NCI-H128 (cell line): ENCODE measurements at regions not wholly inside any gene's neighbourhood (a gene's known extent, or its start where the extent isn't known, plus 50 kb on each side); places are given as distances from the start of the nearest gene placed in this dataset.
A peak's percentile ranks its signal among the peaks of the same experiment; 100 is the strongest.
"Not testable (repeated sequence)": the region's sequence is repeated elsewhere in the genome, so short reads cannot be mapped to it uniquely, and the experiment has no call there.

Experiments used
- DNase-seq: peaks from one replicate; lab custom pipeline; 2025; ENCODE audit not compliant: unreplicated experiment; lab: John Stamatoyannopoulos, UW

DNA sequence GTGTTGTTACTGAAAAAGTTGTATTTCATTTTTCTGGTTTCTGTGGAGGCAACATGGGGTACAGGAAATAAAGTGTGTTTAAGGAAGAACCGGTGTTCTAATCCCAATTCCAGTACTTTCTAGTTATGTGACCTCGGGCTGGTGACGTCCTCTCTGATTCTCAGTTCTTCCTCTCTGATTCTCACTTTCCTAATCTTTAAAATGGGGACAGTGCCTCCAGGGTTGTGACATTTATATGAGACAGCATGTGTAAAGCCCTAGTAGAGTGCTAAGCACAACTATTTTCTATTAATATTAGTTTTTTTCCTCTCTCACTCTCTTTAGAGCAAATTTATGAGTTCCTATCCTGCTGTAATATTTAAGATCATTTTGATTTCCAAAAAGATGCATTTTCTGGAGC is 50.9 kb upstream of the PTPDC1 start:
- DNase-seq = no peak

DNA sequence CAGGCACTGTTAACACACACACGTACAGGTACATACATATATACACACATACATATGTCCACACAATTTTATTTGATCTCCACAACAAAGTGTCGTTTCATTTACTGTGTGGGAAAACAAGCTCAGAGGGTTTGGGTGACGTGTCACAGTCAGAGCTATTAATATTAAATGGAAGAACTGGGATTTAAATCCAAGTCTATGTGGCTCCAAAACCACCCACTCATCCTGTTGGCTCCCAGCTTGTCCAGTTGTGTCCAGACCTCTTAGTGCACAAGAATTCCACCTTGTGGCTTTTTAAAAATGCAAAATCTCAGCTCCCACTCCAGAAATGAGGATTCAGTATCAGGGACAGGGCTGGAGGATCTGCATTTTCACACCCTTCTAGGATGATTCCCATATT is 52.3 kb upstream of the PTPDC1 start:
- DNase-seq = no peak

- no peak for DNase-seq
Observed at GRCh38 chr9:94031380-94031779, 52.9 kb upstream of the PTPDC1 start.

- DNase-seq = peak; percentile 76
Observed at GRCh38 chr9:94030318-94031179, 53.7 kb upstream of the PTPDC1 start.

DNA sequence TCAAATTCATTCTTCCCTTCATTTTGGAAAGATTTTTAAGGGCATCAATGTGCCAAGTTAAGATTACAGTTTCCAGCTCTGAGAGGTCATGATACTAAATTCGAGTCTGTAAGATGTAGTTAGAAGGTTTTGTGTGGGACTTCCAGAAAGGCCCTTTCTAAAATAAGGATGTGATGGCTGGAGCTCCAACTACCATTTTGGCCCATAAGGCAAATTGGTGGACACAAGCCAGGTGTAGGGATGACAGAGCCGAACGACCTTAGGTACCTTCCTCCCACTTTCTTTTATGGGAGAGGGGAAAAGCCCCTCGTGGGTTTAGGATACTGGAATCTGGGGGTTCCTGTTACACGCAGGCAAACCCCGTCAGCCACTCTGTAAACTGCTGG is 54.3 kb upstream of the PTPDC1 start:
- DNase-seq = no peak

DNA sequence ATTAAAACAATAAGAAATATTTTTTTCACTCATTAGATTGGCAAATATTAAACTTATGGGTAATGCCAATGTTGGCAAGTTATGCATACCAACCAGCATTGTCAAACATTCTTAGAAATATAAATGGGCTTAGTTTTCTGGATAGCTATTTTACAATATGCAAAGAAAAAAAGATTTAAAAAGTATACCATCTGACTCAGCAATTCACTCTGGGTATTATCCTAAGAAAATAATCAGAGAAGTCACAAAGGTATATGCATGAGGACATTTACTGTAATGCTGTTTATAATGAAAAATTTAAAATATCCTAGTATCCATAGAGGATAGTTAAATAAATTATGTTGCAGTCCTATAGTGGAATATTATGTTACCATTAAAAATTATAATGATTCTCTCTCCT is 57.4 kb upstream of the PTPDC1 start:
- no peak for DNase-seq

DNA sequence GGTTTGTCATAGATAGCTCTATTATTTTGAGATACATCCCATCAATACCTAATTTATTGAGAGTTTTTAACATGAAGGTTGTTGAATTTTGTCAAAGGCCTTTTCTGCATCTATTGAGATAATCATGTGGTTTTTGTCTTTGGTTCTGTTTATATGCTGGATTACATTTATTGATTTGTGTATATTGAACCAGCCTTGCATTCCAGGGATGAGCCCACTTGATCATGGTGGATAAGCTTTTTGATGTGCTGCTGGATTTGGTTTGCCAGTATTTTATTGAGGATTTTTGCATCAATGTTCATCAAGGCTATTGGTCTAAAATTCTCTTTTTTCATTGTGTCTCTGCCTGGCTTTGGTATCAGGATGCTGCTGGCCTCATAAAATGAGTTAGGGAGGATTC is 61.8 kb upstream of the PTPDC1 start:
- not testable (repeated sequence) for DNase-seq

DNA sequence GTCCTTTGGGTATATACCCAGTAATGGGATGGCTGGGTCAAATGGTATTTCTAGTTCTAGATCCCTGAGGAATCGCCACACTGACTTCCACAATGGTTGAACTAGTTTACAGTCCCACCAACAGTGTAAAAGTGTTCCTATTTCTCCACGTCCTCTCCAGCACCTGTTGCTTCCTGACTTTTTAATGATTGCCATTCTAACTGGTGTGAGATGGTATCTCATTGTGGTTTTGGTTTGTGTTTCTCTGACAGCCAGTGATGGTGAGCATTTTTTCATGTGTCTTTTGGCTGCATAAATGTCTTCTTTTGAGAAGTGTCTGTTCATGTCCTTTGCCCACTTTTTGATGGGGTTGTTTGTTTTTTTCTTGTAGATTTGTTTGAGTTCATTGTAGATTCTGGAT is 63.4 kb upstream of the PTPDC1 start:
- not testable (repeated sequence) for DNase-seq

GRCh38 chr9:94018628-94019027 is 63.5 kb upstream of the BARX1 start:
- no peak for DNase-seq

DNA sequence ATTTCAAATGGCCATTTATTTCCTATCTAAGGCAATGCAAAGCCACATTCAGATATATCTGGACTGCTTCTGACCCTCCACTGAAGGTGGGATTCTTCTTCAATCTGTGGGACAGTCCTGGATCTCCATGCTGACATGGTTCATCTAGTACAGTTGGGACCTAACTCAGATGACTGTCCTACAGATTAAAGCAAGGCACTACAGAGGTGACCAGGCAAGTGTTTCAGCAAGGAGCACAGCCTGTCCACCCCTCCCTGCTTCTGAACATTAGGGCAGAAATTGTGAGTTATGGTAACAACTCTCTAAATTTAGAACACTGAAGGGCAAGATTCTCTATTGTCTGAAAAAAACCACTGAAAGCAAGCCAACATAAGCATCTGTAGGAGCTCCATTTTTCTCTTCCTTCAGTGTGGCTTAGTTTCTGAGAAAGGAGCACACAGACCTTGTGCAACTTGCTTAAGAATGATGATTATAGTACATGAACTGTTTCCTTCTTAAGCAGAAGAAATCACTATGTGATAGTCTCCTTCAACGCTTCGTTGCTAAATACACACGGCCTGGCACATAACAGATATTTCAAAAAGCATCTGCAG is 62.9 kb upstream of the BARX1 start:
- no peak for DNase-seq

DNA sequence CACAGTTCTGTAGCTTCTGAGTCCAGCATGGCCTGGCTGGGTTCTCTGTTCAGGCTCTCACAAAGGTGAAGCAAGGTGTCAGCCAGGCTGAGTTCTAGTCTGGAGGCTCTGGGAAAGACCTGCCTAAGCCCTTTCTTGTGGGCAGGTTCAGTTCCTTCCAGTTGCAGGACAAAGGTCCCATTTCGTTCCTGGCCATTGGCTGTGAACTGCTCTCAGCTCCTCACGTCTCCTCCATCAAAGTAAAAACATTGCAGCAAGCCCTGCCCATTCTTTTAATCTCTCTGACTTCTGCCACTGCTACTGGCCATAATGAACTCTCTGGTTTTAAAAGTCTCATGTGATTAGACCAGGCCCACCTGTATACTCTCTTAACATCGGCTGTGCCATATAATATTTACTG is 61.6 kb upstream of the BARX1 start:
- DNase-seq = no peak

- no peak for DNase-seq
Observed at GRCh38 chr9:94014920-94015319, 59.8 kb upstream of the BARX1 start.

DNA sequence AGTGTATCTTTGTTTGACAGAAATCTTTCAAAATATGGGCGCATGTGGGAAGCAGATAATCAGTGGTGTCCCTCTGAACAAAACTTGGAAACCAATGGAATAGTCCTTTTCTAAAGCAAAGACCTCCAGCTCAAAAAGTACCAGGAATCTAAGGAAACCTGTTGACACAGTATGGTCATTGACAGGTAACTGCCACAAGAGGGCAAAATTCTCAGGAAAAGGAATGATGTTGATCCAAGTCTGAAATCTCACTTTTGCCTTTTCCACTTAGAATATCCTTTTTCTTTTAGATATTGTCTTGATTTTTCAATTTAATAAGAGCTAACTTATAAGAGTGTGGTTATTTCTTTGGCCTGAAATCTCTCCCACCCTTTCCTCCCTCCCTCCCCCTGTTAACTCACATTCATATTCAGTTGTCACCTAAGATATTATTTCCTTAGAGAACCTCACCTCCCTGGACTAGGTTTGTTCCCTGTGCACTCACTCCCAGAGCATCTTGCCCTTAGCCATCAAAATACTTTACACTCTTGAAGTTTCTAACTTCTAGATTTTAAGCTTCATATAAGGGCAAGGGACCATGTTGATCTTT is 59.0 kb upstream of the BARX1 start:
- no peak for DNase-seq

DNA sequence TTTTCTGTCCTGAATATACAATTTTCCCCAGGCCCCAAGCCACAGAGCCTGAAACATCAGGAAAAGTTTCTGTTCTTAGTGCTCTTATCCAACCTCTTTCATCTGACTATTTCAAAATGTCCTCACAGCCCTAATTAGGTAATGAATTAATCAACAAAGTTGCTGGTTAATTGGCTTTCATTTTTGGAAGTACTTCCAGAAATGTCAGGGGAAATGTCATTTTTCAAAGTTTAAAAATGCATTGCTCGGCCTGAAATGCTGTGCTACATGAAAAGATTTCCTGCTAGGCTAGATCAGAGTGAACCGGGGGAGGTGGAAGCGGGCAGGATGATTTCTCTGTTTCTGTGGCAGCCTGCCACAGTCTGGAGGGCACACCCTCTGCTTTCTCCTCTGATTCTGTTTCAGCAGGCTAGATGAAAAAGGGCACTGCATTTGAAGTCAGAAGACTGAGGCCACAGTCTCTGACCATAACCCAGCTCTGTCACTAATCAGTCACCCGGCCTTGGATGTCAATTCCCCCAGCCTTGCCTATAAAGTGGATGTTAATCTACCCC is 55.9 kb upstream of the BARX1 start:
- no peak for DNase-seq

- no peak for DNase-seq
Observed at GRCh38 chr9:94005272-94005901, 50.2 kb upstream of the BARX1 start.
